Panc1 (cell line): ENCODE measurements at regions not wholly inside any gene's neighbourhood (a gene's known extent, or its start where the extent isn't known, plus 50 kb on each side); places are given as distances from the start of the nearest gene placed in this dataset.

Experiments used
- ATAC-seq: fragments of 200-7000 bp; cut with Tn5 transposase; 2 replicates; pipeline ENCODE4 v1.9.1; 2020; ENCODE audit warnings: mild to moderate bottlenecking, moderate library complexity
- BruUV-seq: library from RNA; stranded (reverse); fragments of 400-500 nt; replicated peaks from 2 replicates; lab custom pipeline; 2021; lab: Mats Ljungman, UMichigan
- CTCF ChIA-PET: fragments of 300-600 bp; sonication (Branson Sonifier 250); formaldehyde crosslinking; loops from one replicate; lab custom pipeline; 2022; ENCODE audit warnings: antibody characterized with exemption; lab: Charles Lee
- POLR2A ChIA-PET: fragments of 300-600 bp; sonication (Branson Sonifier 250); formaldehyde crosslinking; loops from one replicate; lab custom pipeline; 2022; ENCODE audit warnings: antibody characterized with exemption; lab: Charles Lee
- DNase-seq: peaks from one replicate; pipeline ENCODE4 v3.0.0-alpha.2; 2010; ENCODE audit warnings: low read depth, low spot score
- H3K27ac ChIP-seq: 2 replicates; pipeline ENCODE4 v1.5.1; 2011; ENCODE audit warnings: mild to moderate bottlenecking, low read length, inconsistent platforms
- H3K27me3 ChIP-seq: fragments of 200-500 bp; sonication (Bioruptor generic); 2 replicates; pipeline ENCODE4 v1.6.0; 2014; ENCODE audit warnings: low read length, inconsistent platforms; ENCODE audit not compliant: control insufficient read depth, insufficient read depth
- H3K36me3 ChIP-seq: fragments of 200-500 bp; sonication (Bioruptor generic); 2 replicates; pipeline ENCODE4 v1.5.1; 2014; ENCODE audit warnings: inconsistent platforms, mild to moderate bottlenecking, low read length, moderate library complexity; ENCODE audit not compliant: control insufficient read depth, insufficient read depth
- H3K4me1 ChIP-seq: 2 replicates; pipeline ENCODE4 v1.5.1; 2011; ENCODE audit warnings: inconsistent platforms, mild to moderate bottlenecking, low read length, moderate library complexity; ENCODE audit not compliant: control insufficient read depth, insufficient read depth
- H3K4me3 ChIP-seq, 2 experiments: 2 replicates each; pipeline ENCODE4 v1.5.1; 2011 to 2012; ENCODE audit warnings: low read depth in 2 of 2, low read length in 2 of 2, mild to moderate bottlenecking in 2 of 2, inconsistent platforms in 1 of 2, moderate library complexity in 1 of 2
- H3K9me3 ChIP-seq: fragments of 200-500 bp; sonication (Bioruptor generic); 2 replicates; pipeline ENCODE4 v1.5.1; 2014; ENCODE audit warnings: low read depth, mild to moderate bottlenecking, inconsistent platforms, low read length, moderate library complexity; ENCODE audit not compliant: control insufficient read depth, insufficient read depth
- CTCF ChIP-seq: fragments of 450-650 bp; IDR thresholded peaks from 2 replicates; pipeline ENCODE4 v1.5.1; 2017; ENCODE audit warnings: mild to moderate bottlenecking
- POLR2AphosphoS5 ChIP-seq: IDR thresholded peaks from 2 replicates; pipeline ENCODE4 v1.6.1; 2012; ENCODE audit warnings: mild to moderate bottlenecking, low read depth, low read length, moderate library complexity
- SIN3A ChIP-seq: IDR thresholded peaks from 2 replicates; pipeline ENCODE4 v1.6.1; 2012; ENCODE audit warnings: low read depth, mild to moderate bottlenecking, low read length, moderate library complexity, borderline replicate concordance; ENCODE audit not compliant: insufficient read depth
- TCF7L2 ChIP-seq: IDR thresholded peaks from 2 replicates; pipeline ENCODE4 v1.6.1; 2011; ENCODE audit warnings: mild to moderate bottlenecking, low read depth, low read length, inconsistent platforms
- in situ Hi-C: cut with HindIII; loops from 2 replicates; pipeline ENCODE4 v1.10.0; 2016; ENCODE audit warnings: low sequenced_read_pairs, low pct_unique_long_range_greater_than_20kb
- intact Hi-C: fragments of 100-400 bp; cut with micrococcal nuclease; formaldehyde crosslinking; loops from one replicate; pipeline ENCODE4 v1.10.0; 2022; ENCODE audit not compliant: unreplicated experiment
- TF ChIP-seq, protein P1 (sequence below), 2 experiments: IDR thresholded peaks; 2 replicates each; pipeline ENCODE4 v1.6.1; 2011 to 2012; ENCODE audit warnings: low read depth in 2 of 2, control low read depth in 1 of 2, low read length in 1 of 2, mild to moderate bottlenecking in 1 of 2, moderate library complexity in 1 of 2; ENCODE audit not compliant: insufficient read depth in 1 of 2

DNA sequence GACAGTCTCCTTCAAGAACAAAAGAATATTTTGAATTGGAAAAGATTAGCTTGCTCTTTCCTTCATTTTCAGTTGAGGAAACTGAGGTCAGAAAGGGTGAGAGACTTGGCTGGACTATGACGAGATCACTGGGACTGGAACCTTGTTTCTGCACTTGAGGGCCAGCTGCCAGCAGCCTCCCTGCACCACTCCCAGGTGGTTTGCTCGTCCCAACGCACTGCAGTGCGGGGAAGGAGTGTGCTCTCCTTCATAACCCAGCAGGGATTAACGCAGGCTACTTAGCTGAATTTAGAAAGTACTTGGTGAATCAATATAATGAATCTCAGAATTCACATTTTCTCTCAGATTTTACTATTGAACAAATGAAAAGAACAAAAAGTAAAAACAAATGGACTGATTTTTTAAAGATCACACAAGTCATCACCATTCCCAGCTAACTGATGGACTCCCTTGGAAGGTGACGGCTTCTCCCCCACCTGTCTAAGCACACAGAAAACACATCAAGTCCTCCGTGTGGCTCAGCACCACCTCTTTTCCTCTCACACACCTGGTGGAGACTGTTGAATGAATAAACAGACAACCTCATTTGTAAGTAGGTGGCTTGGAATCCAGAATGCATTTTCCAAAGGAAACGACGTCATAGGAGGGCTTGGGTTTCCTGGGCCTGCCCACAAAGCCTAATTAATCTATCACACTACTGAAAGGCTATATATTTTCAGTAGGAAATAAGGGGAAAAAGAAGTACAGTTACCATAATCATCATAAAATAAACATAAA lies 121.0 kb downstream of the QRSL1 start:
- DNase-seq: no peak
- peaks cover 6% of the 10 kb centered on the region for H3K27me3 ChIP-seq
- no peak for ATAC-seq
- intact Hi-C loops (no loop called here), in situ Hi-C loops (no loop called here)
- H3K9me3 ChIP-seq: no peaks in the 10 kb centered on the region
- H3K27ac ChIP-seq: no peak overlapping the region
- CTCF ChIA-PET: no interaction called here
- POLR2A ChIA-PET: no interaction called here
- no TSS peak for BruUV-seq
- H3K4me1 ChIP-seq: no peaks in the 10 kb centered on the region
- TF ChIP-seq POLR2AphosphoS5: no peak
- TF ChIP-seq SIN3A: no peak
- TF ChIP-seq, protein P1, sequence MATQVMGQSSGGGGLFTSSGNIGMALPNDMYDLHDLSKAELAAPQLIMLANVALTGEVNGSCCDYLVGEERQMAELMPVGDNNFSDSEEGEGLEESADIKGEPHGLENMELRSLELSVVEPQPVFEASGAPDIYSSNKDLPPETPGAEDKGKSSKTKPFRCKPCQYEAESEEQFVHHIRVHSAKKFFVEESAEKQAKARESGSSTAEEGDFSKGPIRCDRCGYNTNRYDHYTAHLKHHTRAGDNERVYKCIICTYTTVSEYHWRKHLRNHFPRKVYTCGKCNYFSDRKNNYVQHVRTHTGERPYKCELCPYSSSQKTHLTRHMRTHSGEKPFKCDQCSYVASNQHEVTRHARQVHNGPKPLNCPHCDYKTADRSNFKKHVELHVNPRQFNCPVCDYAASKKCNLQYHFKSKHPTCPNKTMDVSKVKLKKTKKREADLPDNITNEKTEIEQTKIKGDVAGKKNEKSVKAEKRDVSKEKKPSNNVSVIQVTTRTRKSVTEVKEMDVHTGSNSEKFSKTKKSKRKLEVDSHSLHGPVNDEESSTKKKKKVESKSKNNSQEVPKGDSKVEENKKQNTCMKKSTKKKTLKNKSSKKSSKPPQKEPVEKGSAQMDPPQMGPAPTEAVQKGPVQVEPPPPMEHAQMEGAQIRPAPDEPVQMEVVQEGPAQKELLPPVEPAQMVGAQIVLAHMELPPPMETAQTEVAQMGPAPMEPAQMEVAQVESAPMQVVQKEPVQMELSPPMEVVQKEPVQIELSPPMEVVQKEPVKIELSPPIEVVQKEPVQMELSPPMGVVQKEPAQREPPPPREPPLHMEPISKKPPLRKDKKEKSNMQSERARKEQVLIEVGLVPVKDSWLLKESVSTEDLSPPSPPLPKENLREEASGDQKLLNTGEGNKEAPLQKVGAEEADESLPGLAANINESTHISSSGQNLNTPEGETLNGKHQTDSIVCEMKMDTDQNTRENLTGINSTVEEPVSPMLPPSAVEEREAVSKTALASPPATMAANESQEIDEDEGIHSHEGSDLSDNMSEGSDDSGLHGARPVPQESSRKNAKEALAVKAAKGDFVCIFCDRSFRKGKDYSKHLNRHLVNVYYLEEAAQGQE (IDR thresholded peaks at IDR 0.05; ENCODE audit: insufficient read depth in 1 of 2, low read depth in 2 of 2, low read length in 1 of 2): no peak
- no peak for TF ChIP-seq CTCF
- TF ChIP-seq TCF7L2: no peak
- no peak overlapping the region for H3K4me3 ChIP-seq
- H3K36me3 ChIP-seq: no peaks in the 10 kb centered on the region

GRCh38 chr6:106749609-106750008 lies 120.2 kb downstream of the QRSL1 start:
- in situ Hi-C loops (no loop called here), intact Hi-C loops (no loop called here)
- no peak for DNase-seq
- POLR2A ChIA-PET: no interaction called here
- Histone ChIP-seq H3K4me1 (no peaks in the 10 kb centered on the region), H3K27ac (no peak overlapping the region), H3K36me3 (no peaks in the 10 kb centered on the region), H3K27me3 (peaks cover 6% of the 10 kb centered on the region), H3K4me3 (no peak overlapping the region), H3K9me3 (no peaks in the 10 kb centered on the region)
- no peak for TF ChIP-seq CTCF
- TF ChIP-seq TCF7L2: no peak
- no peak for TF ChIP-seq POLR2AphosphoS5
- TF ChIP-seq SIN3A: no peak
- TF ChIP-seq, protein P1 (IDR thresholded peaks at IDR 0.05; ENCODE audit: insufficient read depth in 1 of 2, low read depth in 2 of 2, low read length in 1 of 2): no peak
- BruUV-seq: no TSS peak
- CTCF ChIA-PET: no interaction called here
- ATAC-seq: no peak
